Germinal center (tissue), 1 donor: ENCODE measurements at regions not wholly inside any gene's neighbourhood (a gene's known extent, or its start where the extent isn't known, plus 50 kb on each side); places are given as distances from the start of the nearest gene placed in this dataset.

Source experiments
- DNase-seq: peaks from one replicate; pipeline ENCODE4 v3.0.0; 2012; ENCODE audit warnings: mixed read lengths, low spot score

DNA sequence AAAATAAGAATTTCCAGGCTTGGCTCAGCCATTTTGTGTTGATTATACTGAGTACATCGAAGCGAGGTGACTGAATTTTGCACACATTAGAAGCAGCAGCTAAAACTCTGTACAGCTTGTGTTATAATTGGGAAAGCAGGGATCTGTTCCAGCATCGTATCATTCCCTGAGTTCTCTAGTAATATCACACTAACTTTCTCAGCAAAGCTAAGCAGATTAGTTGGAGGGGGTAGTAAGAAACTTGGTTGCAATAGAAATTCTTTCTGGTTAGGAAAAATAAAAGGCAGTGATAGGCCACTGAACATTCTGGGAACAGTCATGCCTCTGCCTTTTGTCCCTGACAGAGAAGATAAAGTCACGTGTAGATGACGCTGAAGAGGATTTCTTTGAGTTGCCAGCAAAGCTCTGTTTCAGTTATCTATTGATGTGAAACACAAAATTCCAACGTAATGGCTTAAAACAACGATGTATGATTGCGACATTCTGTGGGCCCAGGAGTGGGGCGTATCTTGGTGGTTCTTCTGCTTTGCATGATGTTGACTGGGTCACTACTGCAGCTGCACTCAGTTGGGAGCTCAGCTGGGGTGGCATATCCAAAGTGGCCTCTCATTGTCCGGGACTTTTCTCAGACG, 202.1 kb upstream of the MEX3C start:
- DNase-seq = no peak

DNA sequence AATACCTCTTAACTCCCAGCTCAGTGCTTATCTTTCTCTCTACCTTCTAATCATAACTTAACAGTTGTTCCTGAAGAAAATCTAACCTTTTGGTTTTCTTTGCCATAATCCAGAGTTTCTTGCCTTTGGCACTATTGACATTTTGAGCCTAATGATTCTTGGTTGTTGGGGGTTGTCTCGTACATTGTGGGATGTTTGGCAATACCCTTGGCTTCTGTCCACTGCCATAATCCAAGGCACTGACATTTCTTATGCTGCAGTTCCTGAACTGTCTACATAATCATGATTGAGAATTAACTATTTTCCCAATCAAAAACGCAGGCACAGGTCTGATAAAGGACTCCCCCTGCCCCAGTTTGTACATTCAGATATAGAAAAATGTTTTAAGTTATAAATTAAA, 203.2 kb upstream of the MEX3C start:
- no peak for DNase-seq

DNA sequence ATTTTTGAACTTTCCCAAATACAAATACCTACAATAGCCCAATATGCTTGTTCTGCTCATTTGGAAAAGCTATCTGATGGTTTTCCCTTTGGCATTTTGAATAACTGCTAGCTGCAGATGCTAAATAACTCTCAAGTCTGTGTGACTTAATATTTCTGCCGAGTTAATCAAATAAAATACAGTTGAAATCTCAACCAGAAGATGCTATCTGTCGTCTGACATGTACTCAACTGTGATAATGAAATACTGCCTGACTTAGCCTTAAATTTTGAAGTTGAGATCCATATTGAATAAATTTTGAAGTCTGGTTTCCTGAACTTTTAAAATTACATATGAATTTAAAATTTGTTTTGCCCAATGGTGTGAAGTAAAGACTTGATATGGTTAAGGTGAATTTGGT, 204.4 kb upstream of the MEX3C start:
- DNase-seq = no peak

DNA sequence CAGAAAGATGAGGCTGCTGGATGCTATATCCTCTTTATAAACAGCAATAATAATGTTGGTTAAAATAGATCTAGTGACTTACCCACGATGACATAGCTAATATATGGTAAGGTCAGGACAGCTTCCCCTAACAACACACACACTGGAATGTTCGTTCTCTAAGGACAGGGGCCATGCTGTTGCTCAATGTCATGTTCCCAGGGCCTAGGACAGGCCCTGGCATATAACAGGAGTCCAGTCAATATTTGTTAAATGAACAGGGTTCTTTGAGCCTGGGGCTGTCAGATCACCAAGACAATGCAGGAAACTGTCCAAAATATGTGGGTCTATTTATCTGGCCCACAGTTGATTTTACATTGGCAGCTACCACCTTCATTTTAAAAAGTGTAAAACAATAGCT, 207.1 kb upstream of the MEX3C start:
- DNase-seq = no peak

DNA sequence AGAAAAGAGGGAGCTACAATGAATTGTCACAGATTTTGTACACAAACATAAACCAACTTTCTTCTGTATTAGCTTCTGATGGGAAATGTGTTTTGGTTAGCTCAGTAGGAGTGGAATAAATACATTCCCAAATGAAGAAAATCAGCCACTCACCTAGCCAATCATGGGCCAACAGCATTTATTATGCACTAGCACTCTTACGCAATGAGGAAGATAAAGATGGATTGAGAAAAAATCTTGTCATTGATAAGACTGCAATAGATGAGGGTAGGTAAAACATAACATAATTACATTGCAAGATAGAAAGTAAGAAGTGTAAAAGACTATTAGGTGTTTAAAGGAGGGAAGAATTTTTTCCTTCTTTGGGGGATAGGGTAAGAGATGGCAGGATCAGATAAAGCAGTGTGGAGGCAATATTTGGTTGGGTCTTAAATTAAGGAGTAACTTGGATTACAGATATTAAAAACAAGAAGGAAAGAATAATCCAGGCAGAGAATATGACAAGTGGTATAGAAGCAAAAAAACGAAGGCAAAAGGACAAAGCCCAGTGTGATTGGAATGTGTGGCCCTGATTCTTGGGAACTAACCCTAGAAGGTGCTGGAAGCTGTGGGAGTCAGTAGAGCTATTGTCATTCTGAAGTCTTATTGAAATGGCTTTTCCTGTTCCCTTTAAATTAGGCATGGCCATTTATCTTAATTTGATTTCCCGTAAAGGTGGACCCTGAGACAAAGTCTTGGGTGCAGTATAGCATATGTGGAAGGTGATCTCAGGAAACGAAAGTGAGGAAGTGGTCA, 208.4 kb upstream of the MEX3C start:
- no peak for DNase-seq

DNA sequence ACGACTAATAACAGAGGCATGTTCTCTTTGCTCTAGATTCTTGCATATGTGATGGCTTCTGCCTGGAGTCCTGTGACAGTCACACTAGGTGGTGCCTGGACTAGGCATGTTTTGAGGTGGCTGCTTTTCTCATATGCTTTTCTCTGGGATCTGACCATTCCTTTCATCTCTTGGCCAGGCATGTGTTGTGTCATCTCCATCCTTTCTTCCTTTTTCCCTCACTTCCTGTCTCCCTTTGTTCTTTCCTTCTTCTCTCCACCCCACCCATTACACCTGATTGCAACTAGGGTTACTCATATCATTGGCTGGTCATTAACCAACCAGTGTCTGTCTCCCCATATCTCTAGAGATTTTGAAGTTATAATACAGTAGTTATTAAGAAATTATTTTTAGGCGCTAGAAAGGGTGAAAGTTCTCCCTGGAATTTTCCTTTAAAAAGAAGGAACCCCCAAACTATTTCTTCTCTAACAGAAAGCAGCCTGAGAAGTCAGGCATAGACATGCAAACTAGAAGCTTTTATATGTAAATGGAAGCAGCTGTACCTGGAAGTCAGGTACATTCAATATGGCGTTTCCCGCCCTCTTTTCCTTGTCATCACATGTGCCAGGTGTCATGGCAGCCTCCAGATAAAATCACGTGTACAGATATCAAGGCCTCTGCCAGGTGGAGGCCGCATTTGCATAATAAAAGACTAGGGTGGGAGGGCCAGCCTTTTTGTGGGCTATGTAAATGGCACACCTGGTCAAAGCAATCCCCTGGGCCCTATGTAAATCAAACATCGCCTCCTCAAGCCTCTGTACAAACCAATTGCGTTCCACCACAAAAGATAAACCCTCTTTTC, 220.4 kb upstream of the MEX3C start:
- DNase-seq = no peak

DNA sequence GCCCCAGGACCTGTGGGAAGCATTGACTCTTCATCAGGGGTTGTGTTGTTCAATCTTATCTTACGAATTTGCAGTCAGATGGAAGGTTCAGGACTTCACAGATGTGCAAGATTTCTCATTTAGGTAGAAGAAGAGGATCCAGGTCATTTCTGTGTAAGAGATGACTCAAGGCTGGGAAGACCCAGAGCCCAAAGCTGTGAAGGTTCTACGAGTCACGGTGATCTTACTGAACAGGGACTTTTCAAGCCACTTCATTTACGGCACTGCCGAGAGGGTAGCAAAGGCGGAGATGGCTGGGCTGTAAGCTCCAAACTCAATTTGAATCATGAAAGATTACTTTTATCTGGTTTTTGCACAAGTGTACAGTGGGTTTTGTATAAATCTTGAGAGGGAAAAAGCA, 228.0 kb upstream of the MEX3C start:
- no peak for DNase-seq

DNA sequence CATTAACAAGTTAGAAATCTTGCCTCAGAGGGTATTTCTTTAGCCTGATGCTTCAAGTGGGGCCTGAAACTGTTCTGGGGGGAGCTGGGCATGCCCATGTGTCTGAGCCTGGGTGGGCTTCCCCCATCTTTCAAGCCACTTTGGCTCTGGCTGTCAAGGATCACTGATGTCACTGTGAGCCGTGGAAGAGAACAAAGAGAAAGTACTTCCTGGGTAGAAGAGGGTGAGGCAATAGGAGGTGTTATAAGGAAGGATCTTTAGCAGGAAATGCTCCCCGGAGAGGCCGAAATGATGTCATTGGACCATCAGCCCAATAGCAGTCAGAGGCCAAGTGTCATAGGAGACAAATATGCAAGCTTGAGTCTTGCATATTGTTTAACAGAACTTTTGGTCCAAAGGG, 228.4 kb upstream of the MEX3C start:
- no peak for DNase-seq

DNA sequence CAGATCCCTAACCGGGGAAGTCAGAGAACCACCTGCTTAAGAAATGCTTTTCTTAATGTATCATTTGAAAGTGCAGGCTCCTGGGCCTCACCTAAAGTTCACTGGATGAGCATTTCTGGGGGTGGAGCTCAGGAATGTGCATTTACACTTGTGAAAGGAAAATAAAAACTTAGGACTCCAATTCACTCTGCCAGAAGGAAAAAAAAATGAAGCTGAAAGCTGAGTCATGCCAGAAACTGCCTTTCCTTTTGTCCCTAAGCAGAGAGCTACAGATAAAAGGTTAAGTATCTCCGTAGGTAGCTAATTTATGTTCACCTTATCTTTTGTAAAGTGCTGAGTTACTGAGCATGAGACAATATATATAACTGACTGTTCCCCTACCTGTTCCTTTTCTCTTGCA, 229.5 kb upstream of the MEX3C start:
- no peak for DNase-seq

DNA sequence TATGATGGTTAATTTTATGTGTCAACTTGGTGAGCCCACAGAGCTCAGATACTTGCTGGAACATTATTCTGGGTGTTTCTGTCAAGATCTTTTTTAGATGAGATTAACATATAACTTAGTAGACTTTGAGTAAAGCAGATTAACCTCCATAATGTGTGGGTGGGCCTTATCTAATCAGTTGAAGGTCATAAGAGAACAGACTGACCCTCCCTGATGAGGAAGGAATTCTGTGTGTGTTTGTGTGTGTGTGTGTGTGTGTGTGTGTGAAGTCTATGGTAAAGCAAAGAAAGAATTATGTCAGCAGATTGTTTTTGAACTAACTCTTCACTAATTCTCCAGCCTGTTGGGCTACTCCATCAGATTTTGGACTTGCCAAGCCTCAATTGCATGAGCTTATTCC, 232.2 kb upstream of the MEX3C start:
- DNase-seq = no peak

DNA sequence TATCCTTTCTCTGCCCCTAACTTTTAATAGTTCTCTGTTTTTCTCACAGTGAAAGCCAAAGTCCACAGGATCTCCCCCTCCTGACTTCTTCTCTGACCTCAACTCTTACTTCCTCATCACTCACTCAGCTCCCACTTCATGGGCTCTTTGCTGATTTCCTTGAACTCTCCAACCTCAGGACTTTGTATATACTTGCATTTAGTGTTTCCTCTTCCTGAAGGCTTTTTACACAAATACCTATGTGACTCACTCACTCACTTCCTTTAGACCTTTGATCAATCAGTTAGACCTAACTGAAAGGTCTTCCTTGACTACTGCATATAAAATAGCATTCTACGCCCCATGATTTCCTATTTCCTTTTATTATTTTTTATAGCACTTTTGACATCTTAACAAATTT, 233.1 kb upstream of the MEX3C start:
- DNase-seq = no peak

DNA sequence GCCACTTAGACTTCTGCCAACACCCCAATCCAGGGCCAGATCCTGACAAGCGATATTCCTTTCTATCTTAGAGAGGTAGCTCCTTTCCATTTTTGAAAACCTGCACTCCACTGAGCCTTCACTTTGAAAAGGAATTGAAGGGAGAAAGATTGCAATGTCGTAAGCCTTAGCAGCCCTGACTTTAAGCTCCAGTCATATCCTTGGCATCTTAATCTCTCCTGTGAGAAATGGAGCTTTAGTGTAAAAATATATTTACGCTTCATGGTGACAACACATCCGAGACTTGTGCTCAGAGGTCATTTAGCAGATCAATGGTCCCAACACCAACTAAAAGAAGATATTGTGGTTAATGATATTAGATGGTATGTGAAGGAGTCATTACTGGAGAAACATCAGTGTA, 235.8 kb upstream of the MEX3C start:
- no peak for DNase-seq

DNA sequence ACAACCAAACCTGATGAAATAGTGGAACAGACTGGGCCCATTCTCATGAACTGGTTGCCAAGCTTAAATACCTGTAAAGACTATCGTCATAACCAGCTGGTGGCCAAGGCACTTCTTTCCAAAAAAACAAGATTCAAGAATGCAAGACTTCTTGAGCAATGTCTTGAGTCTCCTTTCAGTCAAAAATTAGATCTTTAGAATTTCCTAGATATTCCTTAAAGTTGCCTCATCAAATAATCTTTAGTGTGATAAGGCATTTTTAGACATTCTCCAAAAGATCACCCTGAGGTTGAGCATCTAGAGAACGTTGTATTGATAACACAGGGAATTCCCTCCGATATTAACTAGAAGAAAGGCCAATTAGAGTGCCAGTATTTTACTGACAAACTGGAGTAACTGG, 236.4 kb upstream of the MEX3C start:
- no peak for DNase-seq

DNA sequence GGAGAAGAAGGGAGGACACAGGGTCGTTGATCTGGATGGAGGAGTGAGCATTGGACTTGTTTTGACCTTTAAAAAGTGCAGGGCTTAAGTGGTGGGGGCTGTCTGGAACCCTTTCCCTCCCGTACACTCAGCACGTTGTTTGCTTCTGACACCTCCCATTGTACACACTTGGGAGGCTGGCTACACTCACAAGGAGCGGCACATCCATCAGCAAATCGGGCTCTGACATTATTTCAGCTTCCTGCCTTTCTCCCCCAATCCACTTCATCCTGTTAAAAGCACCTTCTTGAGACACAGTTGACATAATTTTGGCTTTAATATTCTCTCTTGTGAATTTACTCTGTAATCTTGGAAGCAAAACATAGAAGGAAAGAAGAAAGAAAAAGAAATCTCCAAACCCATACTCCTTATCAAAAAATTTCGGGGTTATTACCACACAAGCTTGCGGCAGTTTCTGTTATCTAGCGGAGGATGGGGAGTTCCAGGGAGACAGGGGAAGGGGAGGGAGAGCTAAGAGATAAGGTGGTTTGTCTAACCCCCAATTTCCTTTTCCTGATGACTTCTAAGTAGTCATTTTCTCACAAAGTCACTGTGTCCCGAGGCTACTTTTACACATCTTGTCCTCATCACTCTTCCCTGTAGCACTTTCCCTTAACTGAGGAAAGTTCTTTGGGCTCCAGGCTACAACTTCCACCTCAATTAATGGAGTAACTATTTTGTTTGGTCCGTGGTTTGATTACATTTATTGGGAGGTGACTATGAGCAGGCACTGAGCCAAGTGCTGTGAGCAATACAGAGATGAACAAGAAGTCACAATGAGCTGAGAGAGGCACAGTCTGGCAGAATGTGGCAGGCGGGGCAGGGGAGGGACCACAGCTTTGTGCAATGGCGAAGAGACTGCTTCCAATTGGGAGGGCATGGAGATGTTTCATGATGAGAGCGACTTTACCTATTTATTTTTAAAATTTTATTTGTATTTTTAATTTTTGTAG, 240.1 kb upstream of the MEX3C start:
- DNase-seq = no peak

DNA sequence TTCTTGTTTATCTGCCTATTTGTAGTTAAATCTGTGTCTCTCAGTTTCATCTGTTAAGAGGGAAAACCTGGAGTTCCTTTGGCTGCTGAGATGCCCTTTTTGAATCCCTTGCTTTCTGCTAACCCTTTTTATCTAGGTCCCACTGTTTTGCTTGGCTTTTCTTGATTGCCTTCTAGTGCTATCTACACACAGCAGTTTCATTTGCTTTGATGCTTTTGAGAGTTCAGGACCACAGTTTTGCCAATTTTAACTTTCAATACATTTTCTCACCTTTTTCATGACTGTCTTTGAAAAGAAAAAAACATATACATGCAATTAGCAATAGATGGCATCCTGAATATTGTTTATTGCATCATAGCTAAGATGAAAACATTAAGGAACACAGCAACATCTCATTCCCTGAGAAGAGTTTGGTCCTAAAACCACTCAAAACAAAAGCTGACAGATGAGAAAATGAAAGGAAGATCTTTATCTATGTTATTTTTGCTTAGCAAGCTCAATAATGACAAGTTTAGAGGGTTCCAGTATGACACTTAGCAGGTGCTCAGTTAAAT, 241.4 kb upstream of the MEX3C start:
- no peak for DNase-seq

DNA sequence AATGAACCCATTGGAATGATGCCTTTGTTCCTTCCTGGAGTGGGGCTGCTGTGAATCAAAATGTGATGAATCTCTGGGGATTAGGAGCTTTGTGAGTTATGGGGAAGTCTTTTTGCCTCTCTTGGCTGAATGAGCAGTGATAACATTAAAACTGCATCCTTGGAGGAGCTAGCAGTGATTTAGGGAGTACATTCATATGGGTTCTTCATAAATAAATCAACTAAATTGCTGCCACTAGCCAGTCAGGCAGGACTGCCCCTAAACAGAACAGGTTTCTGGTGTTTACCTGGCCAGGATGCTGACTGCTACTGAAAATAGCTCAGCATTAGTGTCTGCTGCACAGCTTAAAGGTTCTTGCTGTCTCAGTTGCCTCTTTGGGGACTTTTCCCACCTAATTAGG, 244.5 kb upstream of the MEX3C start:
- no peak for DNase-seq

DNA sequence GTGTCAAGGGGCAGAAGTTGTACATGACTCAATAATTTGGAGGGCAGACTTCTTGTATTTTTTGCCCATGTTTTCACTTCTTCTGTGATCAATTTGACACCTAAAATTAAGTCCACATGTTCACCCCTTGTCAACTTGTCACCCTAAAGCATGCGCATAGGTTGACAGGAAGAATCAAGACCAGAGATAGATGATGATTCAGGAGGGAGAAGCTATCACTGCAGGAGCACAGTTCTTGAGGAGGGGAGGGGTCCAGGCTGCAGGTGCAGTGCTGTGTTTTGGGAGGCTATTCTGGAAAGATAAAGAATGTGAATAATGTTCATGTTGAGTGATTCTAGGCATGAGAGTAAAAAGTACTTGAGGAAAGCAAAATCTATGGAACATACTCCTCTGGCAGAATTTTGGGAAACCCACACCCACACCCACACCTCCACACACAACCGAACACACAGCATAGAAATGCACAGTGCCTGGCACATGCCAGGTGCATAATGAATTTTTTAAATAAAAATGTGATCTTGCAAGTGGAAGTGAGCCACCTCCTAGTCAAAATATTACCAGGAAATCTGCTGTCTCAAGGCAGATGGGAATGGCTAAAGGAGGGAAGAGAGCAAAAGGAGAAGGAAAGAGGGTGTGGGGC, 249.2 kb upstream of the MEX3C start:
- no peak for DNase-seq

DNA sequence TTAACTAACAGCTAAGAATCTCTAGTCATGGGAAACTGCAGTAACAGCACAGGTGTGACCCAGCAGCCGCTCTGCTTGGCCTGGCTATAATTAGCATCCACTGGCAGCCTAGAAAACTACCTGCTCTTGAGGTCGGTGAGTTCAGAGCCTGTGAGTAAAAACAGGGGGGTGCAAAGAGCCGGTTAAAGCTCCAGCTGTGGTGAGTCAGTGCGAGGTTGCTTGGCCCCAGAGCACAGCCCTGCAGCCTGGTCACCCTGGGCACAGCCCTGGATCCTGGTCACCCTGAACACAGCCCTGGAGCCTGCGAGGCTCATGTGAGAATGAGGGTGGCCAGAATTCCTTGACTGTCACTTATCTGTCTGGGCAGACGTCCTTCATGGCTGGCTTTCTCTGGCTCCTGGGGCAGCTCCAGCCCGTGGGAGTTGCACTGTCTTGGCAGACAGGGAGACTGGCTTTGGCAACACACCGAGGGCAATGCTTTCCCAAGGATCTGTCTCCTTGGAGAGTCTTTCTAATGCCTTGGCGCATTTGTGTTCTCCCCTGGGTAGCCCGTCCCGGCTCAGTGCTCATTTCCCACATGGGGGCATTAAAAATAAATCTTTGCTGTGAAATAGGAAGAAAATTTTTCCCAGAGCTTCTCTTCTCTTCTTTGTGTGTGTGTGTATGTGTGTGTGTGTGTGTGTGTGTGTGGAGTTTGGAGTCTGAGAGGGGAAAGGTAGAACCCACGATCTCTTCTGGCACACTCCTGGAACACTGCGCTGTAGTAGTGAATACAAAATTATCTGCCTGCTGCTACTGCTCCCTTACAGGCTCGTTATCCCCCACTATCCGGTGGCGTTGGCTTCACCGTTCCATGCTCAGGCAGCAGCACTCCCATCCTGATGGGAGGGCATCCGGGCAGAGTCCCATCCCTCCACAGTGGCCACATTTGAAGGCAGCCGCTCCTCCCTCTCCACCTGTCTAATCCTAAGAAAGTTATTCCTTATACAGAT, 250.2 kb upstream of the MEX3C start:
- DNase-seq = no peak

DNA sequence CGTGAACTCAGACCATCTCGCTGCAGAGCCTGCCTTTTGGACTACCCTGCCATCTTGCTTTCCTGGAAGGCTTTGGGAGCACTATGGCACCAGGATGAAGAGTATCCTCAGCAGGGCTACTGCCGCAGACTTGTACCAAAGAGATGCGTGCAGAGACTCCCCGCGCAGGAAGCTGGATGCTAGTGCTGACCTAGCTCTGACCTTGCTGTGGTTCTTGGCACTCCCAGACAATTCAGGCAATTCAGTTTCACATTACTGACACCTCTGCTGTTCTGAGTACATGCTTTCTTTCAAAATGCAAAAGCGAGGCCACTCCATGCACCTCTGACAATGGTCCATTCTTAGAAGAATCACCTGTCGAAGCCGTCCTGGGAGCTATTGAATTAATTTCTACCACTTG, 251.5 kb upstream of the MEX3C start:
- DNase-seq = no peak

DNA sequence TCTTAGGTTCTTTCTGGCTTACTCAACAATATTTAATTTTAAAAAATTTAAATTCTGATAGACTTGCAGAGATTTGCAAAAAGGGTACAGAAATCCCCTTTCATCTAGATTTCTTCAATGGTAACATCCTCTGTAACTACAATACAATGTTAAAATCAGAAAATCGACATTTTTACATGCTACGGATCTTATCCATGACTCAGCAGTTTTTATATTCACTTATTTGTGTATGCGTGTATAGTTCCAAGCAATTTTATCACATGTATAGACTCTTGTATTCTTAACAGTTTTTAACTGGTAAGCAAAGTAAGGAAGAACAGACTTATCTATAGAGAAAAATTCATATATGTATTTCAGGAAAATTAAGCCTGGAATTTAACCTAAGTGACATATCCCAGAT, 256.1 kb upstream of the MEX3C start:
- no peak for DNase-seq
